22Rv1 (cell line): ENCODE measurements at regions not wholly inside any gene's neighbourhood (a gene's known extent, or its start where the extent isn't known, plus 50 kb on each side); places are given as distances from the start of the nearest gene placed in this dataset.

Experiments
- H3K27ac ChIP-seq: fragments of 450-650 bp; 2 replicates; pipeline ENCODE4 v1.5.1; 2017
- ZFX ChIP-seq: fragments of 450-650 bp; IDR thresholded peaks from 2 replicates; pipeline ENCODE4 v1.6.1; 2017; ENCODE audit warnings: antibody characterized with exemption, borderline replicate concordance
- TF ChIP-seq, protein P1 (sequence below): fragments of 450-650 bp; IDR thresholded peaks from 2 replicates; pipeline ENCODE4 v1.5.1; 2017; ENCODE audit warnings: mild to moderate bottlenecking

DNA sequence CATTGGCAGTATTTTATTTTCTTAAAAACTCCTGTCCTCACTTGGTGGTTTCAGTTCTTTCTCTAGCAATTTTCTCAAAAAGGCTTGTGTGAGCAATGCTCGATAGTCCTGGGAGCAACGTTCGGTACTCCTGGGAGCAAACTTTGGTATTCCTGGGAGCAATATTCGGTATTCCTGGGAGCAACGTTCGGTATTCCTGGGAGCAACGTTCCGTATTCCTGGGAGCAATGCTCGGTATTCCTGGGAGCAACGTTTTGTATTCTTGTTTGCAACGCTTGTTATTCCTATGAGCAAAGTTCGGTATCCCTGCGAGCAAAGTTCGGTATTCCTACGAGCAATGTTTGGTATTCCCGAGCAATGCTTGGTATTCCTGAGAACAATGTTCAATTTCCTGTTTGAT lies 362.0 kb upstream of the ADARB2 start:
- TF ChIP-seq, protein P1, sequence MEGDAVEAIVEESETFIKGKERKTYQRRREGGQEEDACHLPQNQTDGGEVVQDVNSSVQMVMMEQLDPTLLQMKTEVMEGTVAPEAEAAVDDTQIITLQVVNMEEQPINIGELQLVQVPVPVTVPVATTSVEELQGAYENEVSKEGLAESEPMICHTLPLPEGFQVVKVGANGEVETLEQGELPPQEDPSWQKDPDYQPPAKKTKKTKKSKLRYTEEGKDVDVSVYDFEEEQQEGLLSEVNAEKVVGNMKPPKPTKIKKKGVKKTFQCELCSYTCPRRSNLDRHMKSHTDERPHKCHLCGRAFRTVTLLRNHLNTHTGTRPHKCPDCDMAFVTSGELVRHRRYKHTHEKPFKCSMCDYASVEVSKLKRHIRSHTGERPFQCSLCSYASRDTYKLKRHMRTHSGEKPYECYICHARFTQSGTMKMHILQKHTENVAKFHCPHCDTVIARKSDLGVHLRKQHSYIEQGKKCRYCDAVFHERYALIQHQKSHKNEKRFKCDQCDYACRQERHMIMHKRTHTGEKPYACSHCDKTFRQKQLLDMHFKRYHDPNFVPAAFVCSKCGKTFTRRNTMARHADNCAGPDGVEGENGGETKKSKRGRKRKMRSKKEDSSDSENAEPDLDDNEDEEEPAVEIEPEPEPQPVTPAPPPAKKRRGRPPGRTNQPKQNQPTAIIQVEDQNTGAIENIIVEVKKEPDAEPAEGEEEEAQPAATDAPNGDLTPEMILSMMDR: no peak
- no peak for TF ChIP-seq ZFX
- no peak overlapping the region for H3K27ac ChIP-seq

DNA sequence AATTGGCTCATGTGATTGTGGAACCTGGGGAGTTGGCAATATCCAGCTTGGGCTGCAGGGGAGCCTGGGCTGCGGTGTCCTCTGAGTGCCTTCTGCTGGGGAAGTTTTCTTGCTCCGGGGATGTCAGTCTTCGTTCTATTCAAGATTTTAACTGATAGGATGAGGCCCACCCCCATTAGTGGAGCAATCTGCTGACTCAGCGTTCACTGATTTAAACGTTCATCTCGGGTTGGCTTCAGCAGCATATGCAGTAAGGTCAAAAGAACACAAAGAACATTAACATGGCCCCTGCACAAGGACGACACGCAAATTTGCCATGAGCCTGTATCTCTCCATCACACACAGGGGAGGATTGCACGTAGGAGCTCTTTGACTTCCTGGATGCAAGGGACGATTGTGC lies 360.6 kb upstream of the ADARB2 start:
- H3K27ac ChIP-seq: no peak overlapping the region
- TF ChIP-seq, protein P1: no peak
- TF ChIP-seq ZFX: no peak

DNA sequence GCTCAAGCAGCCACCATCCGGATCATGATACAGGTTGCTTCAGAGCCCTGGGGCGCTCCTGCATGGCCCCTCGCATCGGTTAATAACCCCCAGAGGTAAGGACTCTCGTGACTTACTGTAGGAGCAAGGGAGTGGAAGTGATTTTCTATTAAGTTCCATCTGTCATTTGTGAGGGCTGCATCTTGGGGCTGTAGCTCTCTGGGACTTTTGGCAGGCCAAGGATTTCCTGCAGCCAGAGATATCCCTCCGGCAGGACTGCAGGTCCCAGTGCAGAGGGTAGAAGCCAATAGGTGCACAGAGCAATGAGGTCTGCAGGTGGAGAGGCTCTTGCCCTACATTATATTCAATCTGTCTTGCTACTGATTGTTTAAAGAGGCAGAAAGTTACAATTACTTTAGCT lies 356.8 kb upstream of the ADARB2 start:
- H3K27ac ChIP-seq: no peak overlapping the region
- no peak for TF ChIP-seq ZFX
- TF ChIP-seq, protein P1: no peak

DNA sequence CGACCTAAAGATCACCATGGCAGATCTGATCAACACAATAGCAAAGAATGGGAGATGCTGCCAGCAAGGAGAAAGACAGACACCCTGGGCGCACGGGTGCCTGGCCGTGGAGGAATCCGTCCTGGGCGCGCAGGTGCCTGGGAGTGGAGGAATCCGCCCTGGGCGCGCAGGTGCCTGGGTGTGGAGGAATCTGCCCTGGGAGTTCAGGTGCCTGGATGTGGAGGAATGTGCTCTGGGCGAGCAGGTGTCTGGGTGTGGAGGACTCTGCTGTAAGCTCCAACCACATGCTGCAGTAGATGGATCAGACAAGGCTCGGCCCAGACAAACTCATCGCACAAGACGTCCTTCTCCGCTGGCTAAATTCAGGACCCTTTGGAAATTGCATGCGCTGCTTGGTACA lies 346.3 kb upstream of the ADARB2 start:
- no peak for TF ChIP-seq ZFX
- TF ChIP-seq, protein P1: no peak

DNA sequence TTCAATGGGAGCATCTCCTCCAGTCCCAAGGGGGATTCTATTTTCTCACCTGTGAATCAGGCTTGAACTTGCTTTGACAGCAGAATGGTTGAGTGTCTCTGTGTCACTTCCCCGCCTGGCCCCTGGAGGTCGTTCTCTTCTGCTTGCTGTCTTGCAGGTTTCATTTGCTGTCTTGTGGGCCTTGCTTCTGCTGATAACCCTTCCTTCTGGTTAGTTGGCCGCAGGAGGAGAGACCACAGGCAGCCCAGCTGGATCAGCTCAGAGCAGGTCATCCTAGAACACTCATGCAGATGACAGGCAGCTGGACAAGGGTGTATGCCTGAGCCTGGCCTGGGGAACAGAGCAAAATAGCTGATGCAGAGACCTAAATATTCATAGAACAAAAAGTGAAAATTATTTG lies 344.2 kb upstream of the ADARB2 start:
- no peak overlapping the region for H3K27ac ChIP-seq
- TF ChIP-seq, protein P1: no peak
- no peak for TF ChIP-seq ZFX

More for the DNA sequence above, 346.3 kb upstream of the ADARB2 start:
- H3K27ac ChIP-seq: no peak overlapping the region

DNA sequence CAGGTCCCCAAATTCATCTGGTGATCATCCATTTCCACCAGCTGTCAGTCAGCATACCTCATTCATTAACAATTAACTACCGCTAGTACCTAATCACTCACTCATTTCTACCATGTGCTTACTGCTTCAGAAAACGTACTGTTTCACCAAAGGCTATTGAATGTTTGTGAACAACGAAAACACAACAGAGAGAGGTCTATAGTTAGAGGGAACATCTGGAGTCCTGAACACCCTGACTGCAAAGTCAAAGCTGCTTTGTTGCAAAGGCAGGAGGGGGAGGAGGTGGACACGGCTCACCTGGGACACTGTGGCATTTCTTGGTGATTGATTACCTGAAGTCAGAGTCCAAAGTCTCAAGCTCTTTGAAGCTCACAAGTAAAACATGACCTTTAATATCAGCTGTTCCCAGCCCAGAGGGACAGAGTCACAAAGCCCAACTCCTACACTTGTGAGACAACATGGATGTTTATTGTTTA lies 342.3 kb upstream of the ADARB2 start:
- TF ChIP-seq, protein P1: no peak
- no peak for TF ChIP-seq ZFX
- H3K27ac ChIP-seq: no peak overlapping the region

DNA sequence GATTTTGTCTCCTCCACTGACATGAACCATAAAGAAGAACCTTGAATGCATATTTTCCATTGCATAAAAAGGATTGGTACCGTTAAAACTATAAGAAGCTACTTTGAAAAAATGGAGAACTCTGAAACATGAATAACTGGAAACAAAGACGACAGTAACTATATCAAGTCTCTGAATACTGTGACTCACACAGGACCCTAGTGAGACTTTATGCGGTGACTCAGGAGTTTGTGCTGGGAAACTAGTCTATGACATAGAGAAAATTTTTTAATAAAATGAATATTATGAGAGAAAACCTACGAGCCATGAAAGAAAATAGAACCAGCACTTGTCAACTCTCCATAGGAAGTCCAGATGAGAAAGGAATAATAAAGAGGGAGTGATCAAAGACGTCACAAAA lies 339.9 kb upstream of the ADARB2 start:
- TF ChIP-seq, protein P1: no peak
- no peak for TF ChIP-seq ZFX
- H3K27ac ChIP-seq: no peak overlapping the region
